ENCODE measurements at regions not wholly inside any gene's neighbourhood (a gene's known extent, or its start where the extent isn't known, plus 50 kb on each side); places are given as distances from the start of the nearest gene placed in this dataset.

- no peaks in the 10 kb centered on the region for H3K9me3 ChIP-seq (ENCODE audit: control insufficient read depth, insufficient read depth, low read depth, low read length)
Measured at GRCh38 chr22:44385296-44385610, 72.5 kb upstream of the SHISAL1 start.

DNA sequence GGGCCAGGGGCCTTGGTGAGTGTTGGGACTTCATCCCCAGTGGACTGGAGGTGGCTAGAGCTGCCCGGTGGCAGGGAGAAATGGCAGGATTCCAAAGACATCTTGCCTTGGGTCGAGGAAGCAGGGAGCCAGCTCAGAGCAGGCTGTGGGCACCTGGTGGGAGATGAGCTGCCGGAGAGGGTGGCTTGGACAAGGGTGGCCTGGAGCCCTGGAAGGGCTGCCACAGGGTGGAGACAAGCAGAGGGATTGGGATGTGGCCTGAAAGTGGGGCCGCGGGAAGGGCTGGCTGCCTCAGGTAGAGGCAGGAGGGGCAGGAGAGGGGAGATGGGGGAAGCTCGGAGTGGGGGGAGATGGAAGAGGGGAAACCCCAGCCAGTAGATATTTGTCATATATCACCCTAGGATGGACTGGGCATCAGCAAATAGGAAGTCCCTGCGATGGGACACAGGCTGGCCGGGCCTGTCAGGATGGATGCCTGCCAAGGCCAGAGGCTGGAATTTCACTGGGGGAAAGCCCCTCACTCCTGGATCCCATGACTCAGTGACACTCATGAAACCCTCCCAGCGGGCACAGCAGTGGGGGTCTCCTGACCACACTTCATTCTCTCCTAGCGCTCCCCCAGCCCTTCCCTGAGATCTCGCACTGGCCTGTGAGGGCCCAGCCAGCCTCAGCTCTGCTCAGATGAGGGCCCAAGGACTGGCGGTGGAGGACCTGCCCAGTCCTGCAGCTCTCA, 72.0 kb upstream of the SHISAL1 start:
- TF ChIP-seq, protein P1, sequence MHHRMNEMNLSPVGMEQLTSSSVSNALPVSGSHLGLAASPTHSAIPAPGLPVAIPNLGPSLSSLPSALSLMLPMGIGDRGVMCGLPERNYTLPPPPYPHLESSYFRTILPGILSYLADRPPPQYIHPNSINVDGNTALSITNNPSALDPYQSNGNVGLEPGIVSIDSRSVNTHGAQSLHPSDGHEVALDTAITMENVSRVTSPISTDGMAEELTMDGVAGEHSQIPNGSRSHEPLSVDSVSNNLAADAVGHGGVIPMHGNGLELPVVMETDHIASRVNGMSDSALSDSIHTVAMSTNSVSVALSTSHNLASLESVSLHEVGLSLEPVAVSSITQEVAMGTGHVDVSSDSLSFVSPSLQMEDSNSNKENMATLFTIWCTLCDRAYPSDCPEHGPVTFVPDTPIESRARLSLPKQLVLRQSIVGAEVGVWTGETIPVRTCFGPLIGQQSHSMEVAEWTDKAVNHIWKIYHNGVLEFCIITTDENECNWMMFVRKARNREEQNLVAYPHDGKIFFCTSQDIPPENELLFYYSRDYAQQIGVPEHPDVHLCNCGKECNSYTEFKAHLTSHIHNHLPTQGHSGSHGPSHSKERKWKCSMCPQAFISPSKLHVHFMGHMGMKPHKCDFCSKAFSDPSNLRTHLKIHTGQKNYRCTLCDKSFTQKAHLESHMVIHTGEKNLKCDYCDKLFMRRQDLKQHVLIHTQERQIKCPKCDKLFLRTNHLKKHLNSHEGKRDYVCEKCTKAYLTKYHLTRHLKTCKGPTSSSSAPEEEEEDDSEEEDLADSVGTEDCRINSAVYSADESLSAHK (tag by site-specific recombination; IDR thresholded peaks at IDR 0.05), result no peak
- TF ChIP-seq ZNF311 (tag by site-specific recombination; IDR thresholded peaks at IDR 0.05; ENCODE audit: borderline replicate concordance), result no peak
- TF ChIP-seq, protein P2, sequence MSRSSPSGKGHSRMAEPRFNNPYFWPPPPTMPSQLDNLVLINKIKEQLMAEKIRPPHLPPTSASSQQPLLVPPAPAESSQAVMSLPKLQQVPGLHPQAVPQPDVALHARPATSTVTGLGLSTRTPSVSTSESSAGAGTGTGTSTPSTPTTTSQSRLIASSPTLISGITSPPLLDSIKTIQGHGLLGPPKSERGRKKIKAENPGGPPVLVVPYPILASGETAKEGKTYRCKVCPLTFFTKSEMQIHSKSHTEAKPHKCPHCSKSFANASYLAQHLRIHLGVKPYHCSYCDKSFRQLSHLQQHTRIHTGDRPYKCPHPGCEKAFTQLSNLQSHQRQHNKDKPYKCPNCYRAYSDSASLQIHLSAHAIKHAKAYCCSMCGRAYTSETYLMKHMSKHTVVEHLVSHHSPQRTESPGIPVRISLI (tag by site-specific recombination; IDR thresholded peaks at IDR 0.05), result no peak
- TF ChIP-seq ZNF747 (tag by site-specific recombination; IDR thresholded peaks at IDR 0.05), result no peak
- TF ChIP-seq, protein P3, sequence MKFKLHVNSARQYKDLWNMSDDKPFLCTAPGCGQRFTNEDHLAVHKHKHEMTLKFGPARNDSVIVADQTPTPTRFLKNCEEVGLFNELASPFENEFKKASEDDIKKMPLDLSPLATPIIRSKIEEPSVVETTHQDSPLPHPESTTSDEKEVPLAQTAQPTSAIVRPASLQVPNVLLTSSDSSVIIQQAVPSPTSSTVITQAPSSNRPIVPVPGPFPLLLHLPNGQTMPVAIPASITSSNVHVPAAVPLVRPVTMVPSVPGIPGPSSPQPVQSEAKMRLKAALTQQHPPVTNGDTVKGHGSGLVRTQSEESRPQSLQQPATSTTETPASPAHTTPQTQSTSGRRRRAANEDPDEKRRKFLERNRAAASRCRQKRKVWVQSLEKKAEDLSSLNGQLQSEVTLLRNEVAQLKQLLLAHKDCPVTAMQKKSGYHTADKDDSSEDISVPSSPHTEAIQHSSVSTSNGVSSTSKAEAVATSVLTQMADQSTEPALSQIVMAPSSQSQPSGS (tag by site-specific recombination; IDR thresholded peaks at IDR 0.05; ENCODE audit: low read depth), result no peak
- TF ChIP-seq CTCF (tag by site-specific recombination; IDR thresholded peaks at IDR 0.05), result no peak
- ChIA-PET POLR2A (no interaction called here), CTCF (interaction anchor here (0.7 kb wide), 2 partner anchors 13 to 242 kb away, joined by 3 read pairs; no protein-coding TSS in a partner anchor)
- H3K9me3 ChIP-seq (ENCODE audit: control insufficient read depth, insufficient read depth, low read depth, low read length), result no peaks in the 10 kb centered on the region
- H3K4me3 ChIP-seq (ENCODE audit: low read depth, low read length), result no peak overlapping the region
- H3K4me1 ChIP-seq (ENCODE audit: control insufficient read depth, insufficient read depth, low read length), result no peaks in the 10 kb centered on the region
- no peaks in the 10 kb centered on the region for H3K36me3 ChIP-seq (ENCODE audit: control insufficient read depth in 2 of 2, insufficient read depth in 1 of 2, low read length in 2 of 2)
- H3K27ac ChIP-seq (ENCODE audit: extremely low read depth, low read depth, low read length), result no peak overlapping the region

More at GRCh38 chr22:44385296-44385610, 72.5 kb upstream of the SHISAL1 start:
- Histone ChIP-seq H3K4me3 (ENCODE audit: low read depth, low read length) (no peak overlapping the region), H3K27ac (ENCODE audit: extremely low read depth, low read depth, low read length) (no peak overlapping the region), H3K36me3 (ENCODE audit: control insufficient read depth in 2 of 2, insufficient read depth in 1 of 2, low read length in 2 of 2) (no peaks in the 10 kb centered on the region), H3K4me1 (ENCODE audit: control insufficient read depth, insufficient read depth, low read length) (no peaks in the 10 kb centered on the region)
- ChIA-PET POLR2A (no interaction called here), CTCF (interaction anchor here (0.7 kb wide), 1 partner anchor 14 kb away, joined by 3 read pairs; no protein-coding TSS in a partner anchor)
- no peak for TF ChIP-seq ZNF2 (tag by site-specific recombination; IDR thresholded peaks at IDR 0.05)
- TF ChIP-seq ZNF561 (tag by site-specific recombination; IDR thresholded peaks at IDR 0.05; ENCODE audit: borderline replicate concordance), result no peak
- TF ChIP-seq, protein P4, sequence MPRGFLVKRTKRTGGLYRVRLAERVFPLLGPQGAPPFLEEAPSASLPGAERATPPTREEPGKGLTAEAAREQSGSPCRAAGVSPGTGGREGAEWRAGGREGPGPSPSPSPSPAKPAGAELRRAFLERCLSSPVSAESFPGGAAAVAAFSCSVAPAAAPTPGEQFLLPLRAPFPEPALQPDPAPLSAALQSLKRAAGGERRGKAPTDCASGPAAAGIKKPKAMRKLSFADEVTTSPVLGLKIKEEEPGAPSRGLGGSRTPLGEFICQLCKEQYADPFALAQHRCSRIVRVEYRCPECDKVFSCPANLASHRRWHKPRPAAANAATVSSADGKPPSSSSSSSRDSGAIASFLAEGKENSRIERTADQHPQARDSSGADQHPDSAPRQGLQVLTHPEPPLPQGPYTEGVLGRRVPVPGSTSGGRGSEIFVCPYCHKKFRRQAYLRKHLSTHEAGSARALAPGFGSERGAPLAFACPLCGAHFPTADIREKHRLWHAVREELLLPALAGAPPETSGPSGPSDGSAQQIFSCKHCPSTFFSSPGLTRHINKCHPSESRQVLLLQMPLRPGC (tag by site-specific recombination; IDR thresholded peaks at IDR 0.05), result no peak
- TF ChIP-seq YY2 (tag by site-specific recombination; IDR thresholded peaks at IDR 0.05), result no peak
- TF ChIP-seq ZNF121 (tag by site-specific recombination; IDR thresholded peaks at IDR 0.05), result no peak
- TF ChIP-seq ZNF280C (tag by site-specific recombination; IDR thresholded peaks at IDR 0.05), result no peak
- no peak for TF ChIP-seq ZNF473 (tag by site-specific recombination; IDR thresholded peaks at IDR 0.05)
- TF ChIP-seq ZNF133 (tag by site-specific recombination; IDR thresholded peaks at IDR 0.05), result no peak
- TF ChIP-seq ZNF701 (tag by site-specific recombination; IDR thresholded peaks at IDR 0.05), result no peak
- TF ChIP-seq, protein P5, sequence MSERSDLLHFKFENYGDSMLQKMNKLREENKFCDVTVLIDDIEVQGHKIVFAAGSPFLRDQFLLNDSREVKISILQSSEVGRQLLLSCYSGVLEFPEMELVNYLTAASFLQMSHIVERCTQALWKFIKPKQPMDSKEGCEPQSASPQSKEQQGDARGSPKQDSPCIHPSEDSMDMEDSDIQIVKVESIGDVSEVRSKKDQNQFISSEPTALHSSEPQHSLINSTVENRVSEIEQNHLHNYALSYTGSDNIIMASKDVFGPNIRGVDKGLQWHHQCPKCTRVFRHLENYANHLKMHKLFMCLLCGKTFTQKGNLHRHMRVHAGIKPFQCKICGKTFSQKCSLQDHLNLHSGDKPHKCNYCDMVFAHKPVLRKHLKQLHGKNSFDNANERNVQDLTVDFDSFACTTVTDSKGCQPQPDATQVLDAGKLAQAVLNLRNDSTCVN (tag by site-specific recombination; optimal IDR thresholded peaks at IDR 0.05), result no peak
- no peak for TF ChIP-seq ZSCAN16 (tag by site-specific recombination; IDR thresholded peaks at IDR 0.05)
- no peak for TF ChIP-seq ZBTB20 (tag by site-specific recombination; IDR thresholded peaks at IDR 0.05)
- TF ChIP-seq ZNF645 (tag by site-specific recombination; IDR thresholded peaks at IDR 0.05), result no peak
- no peak for TF ChIP-seq REPIN1 (tag by site-specific recombination; IDR thresholded peaks at IDR 0.05; ENCODE audit: low read depth)
- TF ChIP-seq ZNF785 (tag by site-specific recombination; IDR thresholded peaks at IDR 0.05), result no peak
- no peak for TF ChIP-seq ZNF16 (tag by site-specific recombination; IDR thresholded peaks at IDR 0.05; ENCODE audit: low read depth)
- no peak for TF ChIP-seq ZNF335 (tag by site-specific recombination; conservative IDR thresholded peaks at IDR 0.05)
- TF ChIP-seq ZBTB8A (tag by site-specific recombination; IDR thresholded peaks at IDR 0.05), result no peak
- no peak for TF ChIP-seq ZNF354C (tag by site-specific recombination; IDR thresholded peaks at IDR 0.05; ENCODE audit: borderline replicate concordance, low read depth)
